ENCODE measurements at regions not wholly inside any gene's neighbourhood (a gene's known extent, or its start where the extent isn't known, plus 50 kb on each side); places are given as distances from the start of the nearest gene placed in this dataset.

DNA sequence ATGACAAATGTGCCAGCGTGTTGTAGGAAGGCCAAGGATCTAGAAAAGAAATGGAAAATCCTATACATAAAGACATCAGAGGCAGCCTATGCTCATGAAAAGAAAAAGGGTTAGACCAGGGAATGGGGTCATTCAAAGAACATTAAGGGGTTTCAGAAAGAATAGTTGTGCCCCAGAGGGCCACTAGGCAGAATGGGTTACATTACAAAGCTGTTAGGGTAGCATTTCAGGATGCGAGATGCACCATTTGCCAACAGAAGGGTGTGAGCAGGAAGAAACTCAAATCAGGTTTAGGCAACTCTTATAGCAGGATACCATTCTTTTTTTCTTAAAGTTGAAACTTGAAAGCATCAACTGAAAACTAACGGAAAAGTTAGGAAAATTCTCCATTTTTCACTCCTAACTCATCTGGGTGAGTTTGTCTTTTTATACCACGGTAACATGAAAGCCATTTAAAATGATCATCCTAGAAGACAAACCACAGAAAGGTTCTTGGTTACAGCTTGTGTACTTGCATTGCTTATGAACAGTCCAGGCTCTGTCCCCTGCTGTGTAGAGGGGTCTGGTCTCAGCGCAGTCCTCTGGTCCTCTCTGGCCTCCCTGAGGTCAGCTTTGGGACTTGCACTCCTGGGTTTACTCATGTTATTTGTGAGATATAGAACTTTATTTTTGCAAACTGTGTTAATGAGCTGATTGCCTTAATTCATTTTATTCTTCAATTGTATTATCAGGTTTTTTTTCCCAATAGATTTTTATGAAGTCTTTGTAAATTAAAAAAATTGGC is 209.1 kb downstream of the DACT1 start:
- TF ChIP-seq CTCF (IDR thresholded peaks at IDR 0.05; ENCODE audit: low read length), result no peak
- no peak for TF ChIP-seq EZH2 (IDR thresholded peaks at IDR 0.05; ENCODE audit: borderline replicate concordance, low read length)

Data from OCI-LY1 (cell line).